ENCODE measurements at regions not wholly inside any gene's neighbourhood (a gene's known extent, or its start where the extent isn't known, plus 50 kb on each side); places are given as distances from the start of the nearest gene placed in this dataset.

GRCh38 chr2:157170299-157170698, 87.2 kb upstream of the GALNT5 start:
- TF ChIP-seq, protein P1, sequence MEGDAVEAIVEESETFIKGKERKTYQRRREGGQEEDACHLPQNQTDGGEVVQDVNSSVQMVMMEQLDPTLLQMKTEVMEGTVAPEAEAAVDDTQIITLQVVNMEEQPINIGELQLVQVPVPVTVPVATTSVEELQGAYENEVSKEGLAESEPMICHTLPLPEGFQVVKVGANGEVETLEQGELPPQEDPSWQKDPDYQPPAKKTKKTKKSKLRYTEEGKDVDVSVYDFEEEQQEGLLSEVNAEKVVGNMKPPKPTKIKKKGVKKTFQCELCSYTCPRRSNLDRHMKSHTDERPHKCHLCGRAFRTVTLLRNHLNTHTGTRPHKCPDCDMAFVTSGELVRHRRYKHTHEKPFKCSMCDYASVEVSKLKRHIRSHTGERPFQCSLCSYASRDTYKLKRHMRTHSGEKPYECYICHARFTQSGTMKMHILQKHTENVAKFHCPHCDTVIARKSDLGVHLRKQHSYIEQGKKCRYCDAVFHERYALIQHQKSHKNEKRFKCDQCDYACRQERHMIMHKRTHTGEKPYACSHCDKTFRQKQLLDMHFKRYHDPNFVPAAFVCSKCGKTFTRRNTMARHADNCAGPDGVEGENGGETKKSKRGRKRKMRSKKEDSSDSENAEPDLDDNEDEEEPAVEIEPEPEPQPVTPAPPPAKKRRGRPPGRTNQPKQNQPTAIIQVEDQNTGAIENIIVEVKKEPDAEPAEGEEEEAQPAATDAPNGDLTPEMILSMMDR (IDR thresholded peaks at IDR 0.05) = no peak
- TF ChIP-seq POLR2A (IDR thresholded peaks at IDR 0.05) = no peak

Data from adrenal gland (tissue), 5 donors.